Neural cell (in vitro differentiated cells): ENCODE measurements at regions not wholly inside any gene's neighbourhood (a gene's known extent, or its start where the extent isn't known, plus 50 kb on each side); places are given as distances from the start of the nearest gene placed in this dataset.

Experiments used
- EZH2 ChIP-seq: fragments of 200-600, 300-800 bp; shearing (Covaris generic), sonication (generic); IDR thresholded peaks from 2 replicates; pipeline ENCODE4 v1.6.1; 2014; ENCODE audit warnings: antibody characterized with exemption, low read length, borderline replicate concordance, mild to moderate bottlenecking; ENCODE audit not compliant: insufficient read depth, poor library complexity, severe bottlenecking
- MXI1 ChIP-seq: fragments of 450-650 bp; conservative IDR thresholded peaks from 2 replicates; pipeline ENCODE4 v1.6.1; 2014; ENCODE audit warnings: antibody characterized with exemption, mild to moderate bottlenecking; ENCODE audit not compliant: poor library complexity, severe bottlenecking
- POLR2AphosphoS5 ChIP-seq: IDR thresholded peaks from 2 replicates; pipeline ENCODE4 v1.6.1; 2012
- RAD21 ChIP-seq: fragments of 450-650 bp; conservative IDR thresholded peaks from 2 replicates; pipeline ENCODE4 v1.6.1; 2014; ENCODE audit warnings: antibody characterized with exemption, mild to moderate bottlenecking, moderate library complexity
- TF ChIP-seq, protein P1 (sequence below): fragments of 450-650 bp; IDR thresholded peaks from 2 replicates; pipeline ENCODE4 v1.5.1; 2014; ENCODE audit warnings: antibody characterized with exemption, mild to moderate bottlenecking, moderate library complexity; ENCODE audit not compliant: poor library complexity, severe bottlenecking
- TF ChIP-seq, protein P2 (sequence below): IDR thresholded peaks from 2 replicates; pipeline ENCODE4 v1.6.1; 2012; ENCODE audit warnings: borderline replicate concordance

DNA sequence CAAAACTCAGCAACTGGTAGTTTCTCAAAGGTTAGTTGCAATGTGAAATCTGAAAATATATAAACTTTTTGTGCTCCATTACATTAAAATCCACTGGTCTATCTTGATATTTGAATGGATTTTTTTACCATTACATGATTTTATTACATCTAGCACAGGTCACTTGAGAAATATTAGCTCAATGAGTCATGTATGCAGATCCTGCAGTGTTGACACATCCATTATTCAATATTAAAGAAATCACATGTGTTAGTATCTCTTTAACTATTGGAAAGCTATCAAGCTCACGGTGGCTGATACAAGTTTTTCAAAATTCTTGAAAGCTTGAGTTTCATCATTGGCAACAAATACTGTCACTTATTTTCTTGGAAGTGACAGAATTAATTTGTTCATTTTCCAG is 373.9 kb upstream of the TSHZ3 start:
- TF ChIP-seq POLR2AphosphoS5 (no peak), EZH2 (no peak), MXI1 (no peak), RAD21 (no peak)
- TF ChIP-seq, protein P1, sequence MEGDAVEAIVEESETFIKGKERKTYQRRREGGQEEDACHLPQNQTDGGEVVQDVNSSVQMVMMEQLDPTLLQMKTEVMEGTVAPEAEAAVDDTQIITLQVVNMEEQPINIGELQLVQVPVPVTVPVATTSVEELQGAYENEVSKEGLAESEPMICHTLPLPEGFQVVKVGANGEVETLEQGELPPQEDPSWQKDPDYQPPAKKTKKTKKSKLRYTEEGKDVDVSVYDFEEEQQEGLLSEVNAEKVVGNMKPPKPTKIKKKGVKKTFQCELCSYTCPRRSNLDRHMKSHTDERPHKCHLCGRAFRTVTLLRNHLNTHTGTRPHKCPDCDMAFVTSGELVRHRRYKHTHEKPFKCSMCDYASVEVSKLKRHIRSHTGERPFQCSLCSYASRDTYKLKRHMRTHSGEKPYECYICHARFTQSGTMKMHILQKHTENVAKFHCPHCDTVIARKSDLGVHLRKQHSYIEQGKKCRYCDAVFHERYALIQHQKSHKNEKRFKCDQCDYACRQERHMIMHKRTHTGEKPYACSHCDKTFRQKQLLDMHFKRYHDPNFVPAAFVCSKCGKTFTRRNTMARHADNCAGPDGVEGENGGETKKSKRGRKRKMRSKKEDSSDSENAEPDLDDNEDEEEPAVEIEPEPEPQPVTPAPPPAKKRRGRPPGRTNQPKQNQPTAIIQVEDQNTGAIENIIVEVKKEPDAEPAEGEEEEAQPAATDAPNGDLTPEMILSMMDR = no peak
- TF ChIP-seq, protein P2, sequence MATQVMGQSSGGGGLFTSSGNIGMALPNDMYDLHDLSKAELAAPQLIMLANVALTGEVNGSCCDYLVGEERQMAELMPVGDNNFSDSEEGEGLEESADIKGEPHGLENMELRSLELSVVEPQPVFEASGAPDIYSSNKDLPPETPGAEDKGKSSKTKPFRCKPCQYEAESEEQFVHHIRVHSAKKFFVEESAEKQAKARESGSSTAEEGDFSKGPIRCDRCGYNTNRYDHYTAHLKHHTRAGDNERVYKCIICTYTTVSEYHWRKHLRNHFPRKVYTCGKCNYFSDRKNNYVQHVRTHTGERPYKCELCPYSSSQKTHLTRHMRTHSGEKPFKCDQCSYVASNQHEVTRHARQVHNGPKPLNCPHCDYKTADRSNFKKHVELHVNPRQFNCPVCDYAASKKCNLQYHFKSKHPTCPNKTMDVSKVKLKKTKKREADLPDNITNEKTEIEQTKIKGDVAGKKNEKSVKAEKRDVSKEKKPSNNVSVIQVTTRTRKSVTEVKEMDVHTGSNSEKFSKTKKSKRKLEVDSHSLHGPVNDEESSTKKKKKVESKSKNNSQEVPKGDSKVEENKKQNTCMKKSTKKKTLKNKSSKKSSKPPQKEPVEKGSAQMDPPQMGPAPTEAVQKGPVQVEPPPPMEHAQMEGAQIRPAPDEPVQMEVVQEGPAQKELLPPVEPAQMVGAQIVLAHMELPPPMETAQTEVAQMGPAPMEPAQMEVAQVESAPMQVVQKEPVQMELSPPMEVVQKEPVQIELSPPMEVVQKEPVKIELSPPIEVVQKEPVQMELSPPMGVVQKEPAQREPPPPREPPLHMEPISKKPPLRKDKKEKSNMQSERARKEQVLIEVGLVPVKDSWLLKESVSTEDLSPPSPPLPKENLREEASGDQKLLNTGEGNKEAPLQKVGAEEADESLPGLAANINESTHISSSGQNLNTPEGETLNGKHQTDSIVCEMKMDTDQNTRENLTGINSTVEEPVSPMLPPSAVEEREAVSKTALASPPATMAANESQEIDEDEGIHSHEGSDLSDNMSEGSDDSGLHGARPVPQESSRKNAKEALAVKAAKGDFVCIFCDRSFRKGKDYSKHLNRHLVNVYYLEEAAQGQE = no peak
